ENCODE measurements at regions not wholly inside any gene's neighbourhood (a gene's known extent, or its start where the extent isn't known, plus 50 kb on each side); places are given as distances from the start of the nearest gene placed in this dataset.

DNA sequence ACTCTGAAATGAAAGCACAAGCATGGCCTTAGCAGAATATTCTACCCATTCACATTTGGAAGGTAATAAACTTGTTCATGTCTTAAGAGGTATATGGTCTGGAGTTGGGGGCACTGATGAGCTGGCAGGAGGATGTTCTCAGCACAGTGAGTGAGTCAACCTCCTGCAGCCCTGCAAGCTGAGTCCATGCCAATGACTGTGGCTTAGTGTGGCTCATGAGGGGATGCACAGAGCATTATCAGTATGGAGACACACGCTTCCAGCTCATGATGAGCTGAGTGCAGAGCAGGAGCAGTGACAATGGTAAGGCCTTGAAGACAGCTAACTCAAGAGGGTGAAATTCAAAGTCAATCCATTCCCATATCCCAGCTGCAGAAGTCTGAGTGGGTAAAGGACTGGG is 102.3 kb downstream of the TNFSF18 start:
- no peak overlapping the region for H3K27ac ChIP-seq (ENCODE audit: low read depth, low read length, poor library complexity, severe bottlenecking)
- H3K4me3 ChIP-seq (ENCODE audit: low read depth, low read length, poor library complexity, severe bottlenecking) = no peak overlapping the region
- H3K9me2 ChIP-seq (ENCODE audit: low read depth, low read length) = no peaks in the 10 kb centered on the region
- no peaks in the 10 kb centered on the region for H4K20me1 ChIP-seq (ENCODE audit: insufficient read depth, low read length)
- 0 out of 2 replicates have a peak, but pooled peaks cover 4% of the 10 kb centered on the region for H3K27me3 ChIP-seq (ENCODE audit: insufficient read depth, low read length)
- H2AFZ ChIP-seq (ENCODE audit: low read length) = no peak overlapping the region
- TF ChIP-seq, protein P1, sequence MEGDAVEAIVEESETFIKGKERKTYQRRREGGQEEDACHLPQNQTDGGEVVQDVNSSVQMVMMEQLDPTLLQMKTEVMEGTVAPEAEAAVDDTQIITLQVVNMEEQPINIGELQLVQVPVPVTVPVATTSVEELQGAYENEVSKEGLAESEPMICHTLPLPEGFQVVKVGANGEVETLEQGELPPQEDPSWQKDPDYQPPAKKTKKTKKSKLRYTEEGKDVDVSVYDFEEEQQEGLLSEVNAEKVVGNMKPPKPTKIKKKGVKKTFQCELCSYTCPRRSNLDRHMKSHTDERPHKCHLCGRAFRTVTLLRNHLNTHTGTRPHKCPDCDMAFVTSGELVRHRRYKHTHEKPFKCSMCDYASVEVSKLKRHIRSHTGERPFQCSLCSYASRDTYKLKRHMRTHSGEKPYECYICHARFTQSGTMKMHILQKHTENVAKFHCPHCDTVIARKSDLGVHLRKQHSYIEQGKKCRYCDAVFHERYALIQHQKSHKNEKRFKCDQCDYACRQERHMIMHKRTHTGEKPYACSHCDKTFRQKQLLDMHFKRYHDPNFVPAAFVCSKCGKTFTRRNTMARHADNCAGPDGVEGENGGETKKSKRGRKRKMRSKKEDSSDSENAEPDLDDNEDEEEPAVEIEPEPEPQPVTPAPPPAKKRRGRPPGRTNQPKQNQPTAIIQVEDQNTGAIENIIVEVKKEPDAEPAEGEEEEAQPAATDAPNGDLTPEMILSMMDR (IDR thresholded peaks at IDR 0.05; ENCODE audit: low read length) = no peak
- no peak for TF ChIP-seq EZH2 (IDR thresholded peaks at IDR 0.05; ENCODE audit: borderline replicate concordance, low read length)
- H3K4me2 ChIP-seq (ENCODE audit: low read length) = no peak overlapping the region
- H3K79me2 ChIP-seq (ENCODE audit: insufficient read depth, low read length) = no peaks in the 10 kb centered on the region
- H3K9me3 ChIP-seq (ENCODE audit: low read length) = no peaks in the 10 kb centered on the region
- no peaks in the 10 kb centered on the region for H3F3A ChIP-seq (ENCODE audit: insufficient read depth, low read length)
- no peaks in the 10 kb centered on the region for H3K4me1 ChIP-seq (ENCODE audit: insufficient read depth, low read length, severe bottlenecking)
- no peak overlapping the region for H3K9ac ChIP-seq (ENCODE audit: low read length)
- H3K36me3 ChIP-seq (ENCODE audit: insufficient read depth, low read length) = no peaks in the 10 kb centered on the region

DNA sequence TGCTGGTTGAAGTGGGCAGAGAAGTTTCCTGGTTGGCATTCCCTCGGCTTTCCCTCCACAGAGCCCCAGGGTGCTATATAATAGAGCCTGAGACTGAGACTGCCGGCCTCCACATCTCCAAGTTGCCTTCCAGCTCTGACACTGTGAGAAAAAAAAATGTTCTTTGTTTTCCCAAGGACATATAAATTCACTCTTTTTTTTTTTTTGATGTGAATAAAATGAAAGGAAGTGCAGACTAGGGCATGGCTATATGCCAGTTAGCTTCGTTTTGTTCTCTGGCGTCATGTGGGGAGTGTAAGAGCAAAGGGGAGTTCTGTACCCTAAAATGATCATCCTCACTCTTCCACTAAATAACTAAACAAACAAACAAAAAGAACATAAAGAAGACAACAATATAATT is 101.6 kb downstream of the TNFSF18 start:
- Histone ChIP-seq H3K9ac (ENCODE audit: low read length) (no peak overlapping the region), H3K9me3 (ENCODE audit: low read length) (no peaks in the 10 kb centered on the region), H3F3A (ENCODE audit: insufficient read depth, low read length) (no peaks in the 10 kb centered on the region), H2AFZ (ENCODE audit: low read length) (no peak overlapping the region), H3K36me3 (ENCODE audit: insufficient read depth, low read length) (no peaks in the 10 kb centered on the region), H3K27me3 (ENCODE audit: insufficient read depth, low read length) (0 out of 2 replicates have a peak, but pooled peaks cover 4% of the 10 kb centered on the region), H4K20me1 (ENCODE audit: insufficient read depth, low read length) (no peaks in the 10 kb centered on the region), H3K79me2 (ENCODE audit: insufficient read depth, low read length) (no peaks in the 10 kb centered on the region), H3K4me2 (ENCODE audit: low read length) (no peak overlapping the region), H3K27ac (ENCODE audit: low read depth, low read length, poor library complexity, severe bottlenecking) (no peak overlapping the region), H3K9me2 (ENCODE audit: low read depth, low read length) (no peaks in the 10 kb centered on the region), H3K4me1 (ENCODE audit: insufficient read depth, low read length, severe bottlenecking) (no peaks in the 10 kb centered on the region), H3K4me3 (ENCODE audit: low read depth, low read length, poor library complexity, severe bottlenecking) (no peak overlapping the region)
- TF ChIP-seq, protein P1 (IDR thresholded peaks at IDR 0.05; ENCODE audit: low read length) = no peak
- TF ChIP-seq EZH2 (IDR thresholded peaks at IDR 0.05; ENCODE audit: borderline replicate concordance, low read length) = no peak

DNA sequence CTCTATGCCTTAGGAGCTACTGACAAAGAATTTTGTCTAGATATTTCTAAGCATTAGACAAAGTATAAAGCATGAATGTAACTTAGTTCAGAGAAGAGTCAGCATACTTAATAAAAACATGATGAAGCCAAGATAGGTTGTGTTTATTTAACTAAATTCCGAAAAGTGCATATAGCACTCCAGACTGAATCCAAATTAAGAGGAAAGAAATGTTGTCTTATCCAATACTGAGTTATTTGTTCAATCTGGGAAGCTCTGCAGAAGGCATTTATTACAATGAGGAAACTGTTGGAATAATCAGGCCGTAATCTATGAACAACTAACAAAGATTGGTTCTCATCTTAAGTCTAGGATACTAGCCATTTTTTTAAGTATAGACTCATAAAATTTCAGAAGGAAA is 100.2 kb downstream of the TNFSF18 start:
- Histone ChIP-seq H3K9me2 (ENCODE audit: low read depth, low read length) (no peaks in the 10 kb centered on the region), H3K4me3 (ENCODE audit: low read depth, low read length, poor library complexity, severe bottlenecking) (no peak overlapping the region), H3K4me2 (ENCODE audit: low read length) (no peak overlapping the region), H3K36me3 (ENCODE audit: insufficient read depth, low read length) (no peaks in the 10 kb centered on the region), H3K9me3 (ENCODE audit: low read length) (no peaks in the 10 kb centered on the region), H3K9ac (ENCODE audit: low read length) (no peak overlapping the region), H2AFZ (ENCODE audit: low read length) (no peak overlapping the region), H3K27me3 (ENCODE audit: insufficient read depth, low read length) (0 out of 2 replicates have a peak, but pooled peaks cover 4% of the 10 kb centered on the region), H4K20me1 (ENCODE audit: insufficient read depth, low read length) (no peaks in the 10 kb centered on the region), H3F3A (ENCODE audit: insufficient read depth, low read length) (no peaks in the 10 kb centered on the region), H3K4me1 (ENCODE audit: insufficient read depth, low read length, severe bottlenecking) (no peaks in the 10 kb centered on the region), H3K79me2 (ENCODE audit: insufficient read depth, low read length) (no peaks in the 10 kb centered on the region), H3K27ac (ENCODE audit: low read depth, low read length, poor library complexity, severe bottlenecking) (no peak overlapping the region)
- TF ChIP-seq, protein P1 (IDR thresholded peaks at IDR 0.05; ENCODE audit: low read length) = no peak
- TF ChIP-seq EZH2 (IDR thresholded peaks at IDR 0.05; ENCODE audit: borderline replicate concordance, low read length) = no peak
